Mesodermal cell (in vitro differentiated cells): ENCODE measurements at regions not wholly inside any gene's neighbourhood (a gene's known extent, or its start where the extent isn't known, plus 50 kb on each side); places are given as distances from the start of the nearest gene placed in this dataset.

Source experiments
- H3K27ac ChIP-seq: 2 replicates; pipeline ENCODE4 v1.7.0; 2013; ENCODE audit warnings: mild to moderate bottlenecking, low read depth, low read length, moderate library complexity; ENCODE audit not compliant: severe bottlenecking
- H3K36me3 ChIP-seq: 2 replicates; pipeline ENCODE4 v1.7.1; 2013; ENCODE audit warnings: mild to moderate bottlenecking, low read length, moderate library complexity; ENCODE audit not compliant: control insufficient read depth, insufficient read depth
- H3K4me1 ChIP-seq: one replicate; pipeline ENCODE4 v1.7.1; 2013; ENCODE audit warnings: mild to moderate bottlenecking, low read length; ENCODE audit not compliant: insufficient read depth, control insufficient read depth, poor library complexity, severe bottlenecking
- H3K4me3 ChIP-seq: 2 replicates; pipeline ENCODE4 v1.7.0; 2013; ENCODE audit warnings: low read length, control low read depth, mild to moderate bottlenecking; ENCODE audit not compliant: insufficient read depth, poor library complexity, severe bottlenecking; ENCODE audit errors: extremely low read depth
- H3K9me3 ChIP-seq: 2 replicates; pipeline ENCODE4 v1.7.1; 2013; ENCODE audit warnings: mild to moderate bottlenecking, low read length, moderate library complexity; ENCODE audit not compliant: control insufficient read depth
- WGBS, 2 experiments: methylation state at CpG; one replicate each; pipeline ENCODE4 v1.1.5; 2013; ENCODE audit warnings: missing lambda C conversion rate in 2 of 2; ENCODE audit not compliant: insufficient coverage in 2 of 2; 5-methylcytosine and 5-hydroxymethylcytosine counted together

DNA sequence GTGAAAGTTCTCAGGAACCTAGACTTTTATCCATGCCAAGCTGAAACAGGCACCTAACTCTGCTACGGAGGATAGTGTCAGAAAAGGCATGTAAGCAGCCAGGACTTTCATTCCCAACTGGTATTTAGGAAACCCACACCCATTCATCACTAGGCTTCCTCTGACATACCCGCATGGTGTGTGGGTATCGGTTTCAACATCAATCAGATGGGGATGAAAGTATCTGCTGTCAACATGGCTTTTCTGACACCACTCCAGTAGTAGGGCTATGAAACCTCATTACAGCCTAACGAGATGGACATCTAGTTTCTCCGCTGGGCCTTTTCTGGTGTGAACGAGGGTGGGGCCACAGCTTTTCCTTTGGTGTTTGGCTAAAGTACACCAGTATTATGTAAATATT, 1178.3 kb downstream of the CDH11 start:
- H3K4me1 ChIP-seq, result no peaks in the 10 kb centered on the region
- no peak overlapping the region for H3K27ac ChIP-seq
- H3K4me3 ChIP-seq, result no peak overlapping the region
- 84 to 87% methylated on average over 3 of the region's 6 CpGs for WGBS, 2 experiments
- H3K36me3 ChIP-seq, result no peaks in the 10 kb centered on the region
- no peaks in the 10 kb centered on the region for H3K9me3 ChIP-seq

DNA sequence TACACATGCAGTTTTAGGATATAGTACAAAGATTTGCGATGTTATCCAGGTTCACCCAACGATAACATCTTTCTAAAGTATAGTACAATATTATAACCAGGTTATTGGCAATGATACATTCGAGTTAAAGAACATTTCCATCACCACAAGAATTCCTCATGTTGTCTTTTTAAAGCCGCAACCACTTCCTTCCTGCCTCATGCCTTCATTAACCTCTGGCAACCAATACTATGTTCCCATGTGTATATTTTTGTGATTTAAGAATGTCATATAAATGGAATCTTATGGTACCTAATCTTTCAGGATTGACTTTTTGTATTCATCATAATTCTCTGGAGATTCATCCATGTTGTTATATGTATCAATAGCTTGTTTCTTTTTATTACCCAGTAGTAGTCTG, 1183.2 kb downstream of the CDH11 start:
- no peaks in the 10 kb centered on the region for H3K4me1 ChIP-seq
- H3K36me3 ChIP-seq, result no peaks in the 10 kb centered on the region
- no peak overlapping the region for H3K27ac ChIP-seq
- H3K9me3 ChIP-seq, result no peaks in the 10 kb centered on the region
- no peak overlapping the region for H3K4me3 ChIP-seq
- WGBS, 2 experiments, result 93 to 100% methylated on average over 2 of the region's 4 CpGs

- Histone ChIP-seq H3K27ac (no peak overlapping the region), H3K4me1 (no peaks in the 10 kb centered on the region), H3K9me3 (no peaks in the 10 kb centered on the region), H3K36me3 (no peaks in the 10 kb centered on the region), H3K4me3 (no peak overlapping the region)
- 80 to 86% methylated on average over 1 to 2 of the region's 3 CpGs for WGBS, 2 experiments
Observed at GRCh38 chr16:63933841-63934240, 1188.0 kb downstream of the CDH11 start.

GRCh38 chr16:63928421-63928820, 1193.4 kb downstream of the CDH11 start:
- Histone ChIP-seq H3K9me3 (no peaks in the 10 kb centered on the region), H3K27ac (no peak overlapping the region), H3K36me3 (no peaks in the 10 kb centered on the region), H3K4me1 (no peaks in the 10 kb centered on the region), H3K4me3 (no peak overlapping the region)
- WGBS, 2 experiments, result 83 to 97% methylated on average over 3 of the region's 4 CpGs

DNA sequence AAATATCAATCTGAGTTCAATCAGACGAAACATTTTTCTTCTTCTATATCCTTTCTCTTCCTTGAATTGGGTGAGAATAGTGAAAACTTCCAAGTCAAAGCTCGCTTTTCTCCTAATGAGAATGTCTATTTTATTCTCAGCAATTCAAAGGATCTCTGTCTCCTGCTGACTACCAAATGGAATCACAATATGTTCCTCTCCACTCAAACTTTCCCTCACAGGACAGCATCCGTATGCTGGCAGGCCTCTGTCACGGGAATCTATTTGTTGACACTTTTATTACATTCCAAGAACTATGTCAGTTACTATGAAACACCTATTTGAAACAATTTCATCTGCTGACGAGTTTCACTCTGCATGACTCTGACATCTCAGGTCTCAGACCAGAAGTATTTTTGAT, 1196.6 kb downstream of the CDH11 start:
- 54 to 63% methylated on average over 2 to 3 of the region's 5 CpGs for WGBS, 2 experiments
- Histone ChIP-seq H3K4me3 (no peak overlapping the region), H3K27ac (no peak overlapping the region), H3K4me1 (no peaks in the 10 kb centered on the region), H3K9me3 (no peaks in the 10 kb centered on the region), H3K36me3 (no peaks in the 10 kb centered on the region)

- Histone ChIP-seq H3K9me3 (peaks cover 9% of the 10 kb centered on the region), H3K4me3 (no peak overlapping the region), H3K27ac (no peak overlapping the region), H3K4me1 (no peaks in the 10 kb centered on the region), H3K36me3 (no peaks in the 10 kb centered on the region)
Observed at GRCh38 chr16:63922560-63922959, 1199.3 kb downstream of the CDH11 start.

DNA sequence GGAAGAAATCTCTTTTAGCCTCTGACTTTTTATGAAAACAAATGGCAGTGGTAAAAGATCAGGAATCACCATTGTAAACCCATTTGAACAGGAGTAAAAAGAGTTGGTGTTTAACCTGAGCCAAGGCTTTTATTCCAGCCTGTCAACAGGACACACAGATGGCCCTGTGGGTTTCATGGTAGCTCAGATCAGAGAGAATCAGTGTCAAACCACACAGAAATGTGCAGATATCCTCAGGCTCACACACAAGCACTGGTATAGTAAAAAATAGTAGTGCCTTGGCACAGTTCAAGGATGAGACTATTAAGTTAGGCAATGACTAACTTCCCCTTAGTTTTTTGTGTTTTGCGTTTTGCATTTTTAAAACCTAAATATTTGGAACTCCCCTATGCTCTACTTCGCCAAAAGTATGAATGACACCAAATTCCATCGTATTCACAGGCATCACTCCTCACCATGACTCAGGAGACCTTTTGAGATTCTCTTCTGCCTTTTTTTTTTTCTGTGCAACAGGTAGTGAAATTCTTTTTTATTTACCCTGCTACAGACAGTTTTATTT, 1200.0 kb downstream of the CDH11 start:
- Histone ChIP-seq H3K36me3 (no peaks in the 10 kb centered on the region), H3K9me3 (peaks cover 9% of the 10 kb centered on the region), H3K4me1 (no peaks in the 10 kb centered on the region), H3K4me3 (no peak overlapping the region), H3K27ac (no peak overlapping the region)
- WGBS, 2 experiments, result 76% methylated on average over 3 of the region's 3 CpGs; no CpG with 5 or more reads in 1 of the 2 experiments

GRCh38 chr16:63913290-63913689, 1208.6 kb downstream of the CDH11 start:
- Histone ChIP-seq H3K27ac (no peak overlapping the region), H3K36me3 (no peaks in the 10 kb centered on the region), H3K9me3 (no peaks in the 10 kb centered on the region), H3K4me1 (no peaks in the 10 kb centered on the region), H3K4me3 (no peak overlapping the region)
- WGBS, 2 experiments, result no CpG with 5 or more reads among the region's 1 CpG

DNA sequence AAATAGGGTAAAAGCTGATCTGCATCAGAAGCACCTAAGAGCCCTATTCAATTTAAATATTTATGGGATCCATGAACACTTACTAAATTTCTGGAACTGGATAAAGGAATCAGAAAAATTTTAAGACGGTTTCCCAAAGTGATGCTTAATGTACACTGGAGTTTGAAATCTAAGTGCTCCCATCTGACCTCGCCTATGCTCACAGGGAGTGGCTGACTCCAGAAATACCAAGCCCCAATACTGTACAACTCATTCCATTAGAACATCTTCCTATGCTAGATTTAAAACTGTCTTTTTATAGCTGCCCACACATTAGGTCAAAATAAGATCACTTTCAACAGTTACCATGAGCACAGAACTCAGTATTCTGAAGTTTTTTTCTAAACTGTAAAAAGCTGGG, 1214.6 kb downstream of the CDH11 start:
- Histone ChIP-seq H3K4me1 (no peaks in the 10 kb centered on the region), H3K4me3 (no peak overlapping the region), H3K27ac (no peak overlapping the region), H3K9me3 (no peaks in the 10 kb centered on the region), H3K36me3 (no peaks in the 10 kb centered on the region)
- WGBS, 2 experiments, result 78 to 83% methylated on average over 1 to 2 of the region's 2 CpGs

- H3K4me1 ChIP-seq, result no peaks in the 10 kb centered on the region
- no peaks in the 10 kb centered on the region for H3K36me3 ChIP-seq
- no peak overlapping the region for H3K27ac ChIP-seq
- H3K4me3 ChIP-seq, result no peak overlapping the region
- H3K9me3 ChIP-seq, result no peaks in the 10 kb centered on the region
- WGBS, 2 experiments, result 70 to 100% methylated on average over 1 to 2 of the region's 2 CpGs
Observed at GRCh38 chr16:63904930-63905329, 1216.9 kb downstream of the CDH11 start.

- no peak overlapping the region for H3K27ac ChIP-seq
- H3K4me3 ChIP-seq, result no peak overlapping the region
- H3K36me3 ChIP-seq, result no peaks in the 10 kb centered on the region
- no peaks in the 10 kb centered on the region for H3K4me1 ChIP-seq
- H3K9me3 ChIP-seq, result no peaks in the 10 kb centered on the region
Observed at GRCh38 chr16:63904182-63904581, 1217.7 kb downstream of the CDH11 start.
